HepG2 (cell line): ENCODE measurements at regions not wholly inside any gene's neighbourhood (a gene's known extent, or its start where the extent isn't known, plus 50 kb on each side); places are given as distances from the start of the nearest gene placed in this dataset.

Experiments
- CCDC6 ChIP-seq: sonication (generic); formaldehyde crosslinking; IDR thresholded peaks from 2 replicates; pipeline ENCODE4 v1.8.1; 2022; ENCODE audit warnings: mild to moderate bottlenecking, missing genetic modification reagents, moderate library complexity
- FOXO1 ChIP-seq: sonication (generic); formaldehyde crosslinking; IDR thresholded peaks from 2 replicates; pipeline ENCODE4 v1.4.0; 2020; ENCODE audit warnings: missing genetic modification reagents
- KLF16 ChIP-seq, 2 experiments: sonication (generic) in 1 of 2; formaldehyde crosslinking in 1 of 2; IDR thresholded peaks; 2 replicates each; pipeline versions ENCODE4 v1.6.1 to v1.8.0; 2016 to 2023; ENCODE audit warnings: missing genetic modification reagents in 2 of 2, missing compliant biosample characterization in 1 of 2
- NFATC3 ChIP-seq: sonication (generic); formaldehyde crosslinking; IDR thresholded peaks from 2 replicates; pipeline ENCODE4 v1.5.1; 2020; ENCODE audit warnings: mild to moderate bottlenecking, missing genetic modification reagents
- NR3C1 ChIP-seq: sonication (generic); formaldehyde crosslinking; IDR thresholded peaks from 2 replicates; pipeline ENCODE4 v1.4.0; 2020; ENCODE audit warnings: missing genetic modification reagents
- SAFB2 ChIP-seq: sonication (generic); formaldehyde crosslinking; IDR thresholded peaks from 2 replicates; pipeline ENCODE4 v1.5.1; 2020; ENCODE audit warnings: missing genetic modification reagents, low read depth, mild to moderate bottlenecking, borderline replicate concordance
- THYN1 ChIP-seq: sonication (generic); formaldehyde crosslinking; IDR thresholded peaks from 2 replicates; pipeline ENCODE4 v1.8.1; 2023; ENCODE audit warnings: low read depth, mild to moderate bottlenecking, moderate library complexity, missing genetic modification reagents, borderline replicate concordance
- XRCC5 ChIP-seq: fragments of 200-400 bp; formaldehyde crosslinking; optimal IDR thresholded peaks from 2 replicates; pipeline ENCODE3; 2017; ENCODE audit warnings: mild to moderate bottlenecking, low read length
- ZC3H13 ChIP-seq: sonication (generic); formaldehyde crosslinking; IDR thresholded peaks from 2 replicates; pipeline ENCODE4 v1.8.1; 2023; ENCODE audit warnings: mild to moderate bottlenecking, missing genetic modification reagents, moderate library complexity
- ZNF224 ChIP-seq: sonication (generic); formaldehyde crosslinking; IDR thresholded peaks from 2 replicates; pipeline ENCODE4 v1.5.0; 2020; ENCODE audit warnings: mild to moderate bottlenecking, missing genetic modification reagents
- ZNF382 ChIP-seq: sonication (generic); formaldehyde crosslinking; IDR thresholded peaks from 2 replicates; pipeline ENCODE4 v1.5.0; 2020; ENCODE audit warnings: missing genetic modification reagents, mild to moderate bottlenecking, borderline replicate concordance
- ZNF432 ChIP-seq: sonication (generic); formaldehyde crosslinking; IDR thresholded peaks from 2 replicates; pipeline ENCODE4 v1.5.0; 2020; ENCODE audit warnings: missing genetic modification reagents, mild to moderate bottlenecking, borderline replicate concordance
- ZNF75D ChIP-seq: sonication (generic); formaldehyde crosslinking; IDR thresholded peaks from 2 replicates; pipeline ENCODE4 v1.8.1; 2023; ENCODE audit warnings: missing genetic modification reagents, mild to moderate bottlenecking, borderline replicate concordance
- ZNF879 ChIP-seq: sonication (generic); formaldehyde crosslinking; IDR thresholded peaks from 2 replicates; pipeline ENCODE4 v1.8.1; 2023; ENCODE audit warnings: missing genetic modification reagents
- TF ChIP-seq, protein P1 (sequence below): sonication (generic); formaldehyde crosslinking; conservative IDR thresholded peaks from 2 replicates; pipeline ENCODE4 v1.5.0; 2020; ENCODE audit warnings: missing genetic modification reagents
- TF ChIP-seq, protein P2 (sequence below): sonication (generic); formaldehyde crosslinking; IDR thresholded peaks from 2 replicates; pipeline ENCODE4 v1.4.0; 2020; ENCODE audit warnings: missing genetic modification reagents
- TF ChIP-seq, protein P3 (sequence below): IDR thresholded peaks from 2 replicates; pipeline ENCODE4 v1.6.1; 2016; ENCODE audit warnings: low read depth, borderline replicate concordance
- TF ChIP-seq, protein P4 (sequence below): sonication (generic); formaldehyde crosslinking; IDR thresholded peaks from 2 replicates; pipeline ENCODE4 v1.9.0; 2021; ENCODE audit warnings: missing genetic modification reagents, borderline replicate concordance
- TF ChIP-seq, protein P5 (sequence below): sonication (generic); formaldehyde crosslinking; IDR thresholded peaks from 2 replicates; pipeline ENCODE4 v1.4.0; 2020; ENCODE audit warnings: mild to moderate bottlenecking, low read depth, missing genetic modification reagents
- TF ChIP-seq, protein P6 (sequence below): IDR thresholded peaks from 2 replicates; pipeline ENCODE4 v1.6.1; 2016; ENCODE audit warnings: low read depth

DNA sequence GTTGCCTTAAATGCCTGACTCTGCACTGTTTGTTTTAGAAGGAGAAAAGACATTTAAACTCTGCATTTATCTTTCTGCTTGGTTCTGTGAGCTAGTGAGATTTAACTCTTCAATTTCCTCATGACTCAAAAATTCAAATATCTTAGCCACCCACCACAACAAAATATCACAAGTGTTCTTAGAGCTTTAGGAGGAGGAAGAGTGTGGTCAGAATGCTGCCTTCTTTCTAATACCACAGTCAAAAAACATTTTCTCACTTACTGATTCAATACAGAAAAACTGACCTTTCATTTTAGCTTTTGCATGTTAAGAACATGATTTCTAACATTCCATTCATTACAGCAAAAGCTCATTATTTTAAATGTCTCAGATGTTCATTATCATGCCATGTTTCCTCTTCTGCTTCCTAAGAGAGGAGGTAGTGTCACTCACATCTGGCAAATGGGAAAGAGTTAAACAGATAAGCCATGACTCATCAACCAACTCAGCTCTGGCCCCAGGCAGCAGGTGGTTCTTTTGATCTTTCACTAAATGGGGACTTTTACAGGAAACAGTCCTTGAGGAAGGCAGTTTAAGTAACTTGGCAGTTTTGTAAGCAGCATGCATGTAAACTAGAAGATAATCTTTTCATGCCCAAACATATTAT lies 56.4 kb upstream of the RNU6-8 start (continued):
- no peak for TF ChIP-seq ZC3H13 (CRISPR knock-in tag)
- TF ChIP-seq XRCC5: peak; percentile 86
- no peak for TF ChIP-seq NR3C1 (CRISPR knock-in tag)
- no peak for TF ChIP-seq ZNF224 (CRISPR knock-in tag)
- TF ChIP-seq ZNF879: no peak
- no peak for TF ChIP-seq ZNF75D
- TF ChIP-seq, protein P1, sequence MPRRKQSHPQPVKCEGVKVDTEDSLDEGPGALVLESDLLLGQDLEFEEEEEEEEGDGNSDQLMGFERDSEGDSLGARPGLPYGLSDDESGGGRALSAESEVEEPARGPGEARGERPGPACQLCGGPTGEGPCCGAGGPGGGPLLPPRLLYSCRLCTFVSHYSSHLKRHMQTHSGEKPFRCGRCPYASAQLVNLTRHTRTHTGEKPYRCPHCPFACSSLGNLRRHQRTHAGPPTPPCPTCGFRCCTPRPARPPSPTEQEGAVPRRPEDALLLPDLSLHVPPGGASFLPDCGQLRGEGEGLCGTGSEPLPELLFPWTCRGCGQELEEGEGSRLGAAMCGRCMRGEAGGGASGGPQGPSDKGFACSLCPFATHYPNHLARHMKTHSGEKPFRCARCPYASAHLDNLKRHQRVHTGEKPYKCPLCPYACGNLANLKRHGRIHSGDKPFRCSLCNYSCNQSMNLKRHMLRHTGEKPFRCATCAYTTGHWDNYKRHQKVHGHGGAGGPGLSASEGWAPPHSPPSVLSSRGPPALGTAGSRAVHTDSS (CRISPR knock-in tag): no peak
- TF ChIP-seq SAFB2 (CRISPR knock-in tag): no peak
- no peak for TF ChIP-seq ZNF432
- TF ChIP-seq THYN1: no peak
- TF ChIP-seq, protein P2, sequence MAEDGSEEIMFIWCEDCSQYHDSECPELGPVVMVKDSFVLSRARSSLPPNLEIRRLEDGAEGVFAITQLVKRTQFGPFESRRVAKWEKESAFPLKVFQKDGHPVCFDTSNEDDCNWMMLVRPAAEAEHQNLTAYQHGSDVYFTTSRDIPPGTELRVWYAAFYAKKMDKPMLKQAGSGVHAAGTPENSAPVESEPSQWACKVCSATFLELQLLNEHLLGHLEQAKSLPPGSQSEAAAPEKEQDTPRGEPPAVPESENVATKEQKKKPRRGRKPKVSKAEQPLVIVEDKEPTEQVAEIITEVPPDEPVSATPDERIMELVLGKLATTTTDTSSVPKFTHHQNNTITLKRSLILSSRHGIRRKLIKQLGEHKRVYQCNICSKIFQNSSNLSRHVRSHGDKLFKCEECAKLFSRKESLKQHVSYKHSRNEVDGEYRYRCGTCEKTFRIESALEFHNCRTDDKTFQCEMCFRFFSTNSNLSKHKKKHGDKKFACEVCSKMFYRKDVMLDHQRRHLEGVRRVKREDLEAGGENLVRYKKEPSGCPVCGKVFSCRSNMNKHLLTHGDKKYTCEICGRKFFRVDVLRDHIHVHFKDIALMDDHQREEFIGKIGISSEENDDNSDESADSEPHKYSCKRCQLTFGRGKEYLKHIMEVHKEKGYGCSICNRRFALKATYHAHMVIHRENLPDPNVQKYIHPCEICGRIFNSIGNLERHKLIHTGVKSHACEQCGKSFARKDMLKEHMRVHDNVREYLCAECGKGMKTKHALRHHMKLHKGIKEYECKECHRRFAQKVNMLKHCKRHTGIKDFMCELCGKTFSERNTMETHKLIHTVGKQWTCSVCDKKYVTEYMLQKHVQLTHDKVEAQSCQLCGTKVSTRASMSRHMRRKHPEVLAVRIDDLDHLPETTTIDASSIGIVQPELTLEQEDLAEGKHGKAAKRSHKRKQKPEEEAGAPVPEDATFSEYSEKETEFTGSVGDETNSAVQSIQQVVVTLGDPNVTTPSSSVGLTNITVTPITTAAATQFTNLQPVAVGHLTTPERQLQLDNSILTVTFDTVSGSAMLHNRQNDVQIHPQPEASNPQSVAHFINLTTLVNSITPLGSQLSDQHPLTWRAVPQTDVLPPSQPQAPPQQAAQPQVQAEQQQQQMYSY: no peak
- peak; percentile 19; the same call in 1 of the 2 replicates for TF ChIP-seq FOXO1
- TF ChIP-seq CCDC6 (CRISPR knock-in tag): no peak
- TF ChIP-seq, protein P3, sequence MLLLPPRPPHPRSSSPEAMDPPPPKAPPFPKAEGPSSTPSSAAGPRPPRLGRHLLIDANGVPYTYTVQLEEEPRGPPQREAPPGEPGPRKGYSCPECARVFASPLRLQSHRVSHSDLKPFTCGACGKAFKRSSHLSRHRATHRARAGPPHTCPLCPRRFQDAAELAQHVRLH: no peak
- TF ChIP-seq KLF16 (CRISPR knock-in tag; IDR thresholded peaks at IDR 0.05): peak in 1 of 2 experiments; percentile 51; a peak in 1 of 4 replicates
- TF ChIP-seq, protein P4, sequence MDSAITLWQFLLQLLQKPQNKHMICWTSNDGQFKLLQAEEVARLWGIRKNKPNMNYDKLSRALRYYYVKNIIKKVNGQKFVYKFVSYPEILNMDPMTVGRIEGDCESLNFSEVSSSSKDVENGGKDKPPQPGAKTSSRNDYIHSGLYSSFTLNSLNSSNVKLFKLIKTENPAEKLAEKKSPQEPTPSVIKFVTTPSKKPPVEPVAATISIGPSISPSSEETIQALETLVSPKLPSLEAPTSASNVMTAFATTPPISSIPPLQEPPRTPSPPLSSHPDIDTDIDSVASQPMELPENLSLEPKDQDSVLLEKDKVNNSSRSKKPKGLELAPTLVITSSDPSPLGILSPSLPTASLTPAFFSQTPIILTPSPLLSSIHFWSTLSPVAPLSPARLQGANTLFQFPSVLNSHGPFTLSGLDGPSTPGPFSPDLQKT (CRISPR knock-in tag): no peak
- TF ChIP-seq, protein P5, sequence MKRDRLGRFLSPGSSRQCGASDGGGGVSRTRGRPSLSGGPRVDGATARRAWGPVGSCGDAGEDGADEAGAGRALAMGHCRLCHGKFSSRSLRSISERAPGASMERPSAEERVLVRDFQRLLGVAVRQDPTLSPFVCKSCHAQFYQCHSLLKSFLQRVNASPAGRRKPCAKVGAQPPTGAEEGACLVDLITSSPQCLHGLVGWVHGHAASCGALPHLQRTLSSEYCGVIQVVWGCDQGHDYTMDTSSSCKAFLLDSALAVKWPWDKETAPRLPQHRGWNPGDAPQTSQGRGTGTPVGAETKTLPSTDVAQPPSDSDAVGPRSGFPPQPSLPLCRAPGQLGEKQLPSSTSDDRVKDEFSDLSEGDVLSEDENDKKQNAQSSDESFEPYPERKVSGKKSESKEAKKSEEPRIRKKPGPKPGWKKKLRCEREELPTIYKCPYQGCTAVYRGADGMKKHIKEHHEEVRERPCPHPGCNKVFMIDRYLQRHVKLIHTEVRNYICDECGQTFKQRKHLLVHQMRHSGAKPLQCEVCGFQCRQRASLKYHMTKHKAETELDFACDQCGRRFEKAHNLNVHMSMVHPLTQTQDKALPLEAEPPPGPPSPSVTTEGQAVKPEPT (CRISPR knock-in tag): no peak
- TF ChIP-seq, protein P6, sequence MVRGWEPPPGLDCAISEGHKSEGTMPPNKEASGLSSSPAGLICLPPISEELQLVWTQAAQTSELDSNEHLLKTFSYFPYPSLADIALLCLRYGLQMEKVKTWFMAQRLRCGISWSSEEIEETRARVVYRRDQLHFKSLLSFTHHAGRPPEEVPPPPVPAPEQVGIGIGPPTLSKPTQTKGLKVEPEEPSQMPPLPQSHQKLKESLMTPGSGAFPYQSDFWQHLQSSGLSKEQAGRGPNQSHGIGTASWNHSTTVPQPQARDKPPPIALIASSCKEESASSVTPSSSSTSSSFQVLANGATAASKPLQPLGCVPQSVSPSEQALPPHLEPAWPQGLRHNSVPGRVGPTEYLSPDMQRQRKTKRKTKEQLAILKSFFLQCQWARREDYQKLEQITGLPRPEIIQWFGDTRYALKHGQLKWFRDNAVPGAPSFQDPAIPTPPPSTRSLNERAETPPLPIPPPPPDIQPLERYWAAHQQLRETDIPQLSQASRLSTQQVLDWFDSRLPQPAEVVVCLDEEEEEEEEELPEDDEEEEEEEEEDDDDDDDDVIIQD (CRISPR knock-in tag): peak; percentile 93
- no peak for TF ChIP-seq ZNF382 (CRISPR knock-in tag)
- no peak for TF ChIP-seq NFATC3 (CRISPR knock-in tag)
